ENCODE measurements at regions not wholly inside any gene's neighbourhood (a gene's known extent, or its start where the extent isn't known, plus 50 kb on each side); places are given as distances from the start of the nearest gene placed in this dataset.

GRCh38 chr20:17810847-17811627, 111.3 kb downstream of the BANF2 start:
- no peaks in the 10 kb centered on the region for H3K27me3 ChIP-seq (ENCODE audit: control insufficient read depth, insufficient read depth, low read length)

GRCh38 chr20:17810062-17810631, 110.4 kb downstream of the BANF2 start:
- DNase-seq (ENCODE audit: low read depth) (no peak), FAIRE-seq (no peak)
- H3K36me3 ChIP-seq (ENCODE audit: control insufficient read depth, insufficient read depth, low read length) = no peaks in the 10 kb centered on the region
- no peaks in the 10 kb centered on the region for H3K27me3 ChIP-seq (ENCODE audit: control insufficient read depth, insufficient read depth, low read length)
- TF ChIP-seq CTCF (IDR thresholded peaks at IDR 0.05; ENCODE audit: insufficient read depth, low read length, severe bottlenecking) = no peak
- no peak overlapping the region for H3K4me3 ChIP-seq (ENCODE audit: low read depth, low read length)

More at GRCh38 chr20:17810847-17811627, 111.3 kb downstream of the BANF2 start:
- no peak for DNase-seq (ENCODE audit: low read depth)
- no peak overlapping the region for H3K4me3 ChIP-seq (ENCODE audit: low read depth, low read length)
- H3K36me3 ChIP-seq (ENCODE audit: control insufficient read depth, insufficient read depth, low read length) = no peaks in the 10 kb centered on the region
- no peak for FAIRE-seq
- TF ChIP-seq CTCF (IDR thresholded peaks at IDR 0.05; ENCODE audit: insufficient read depth, low read length, severe bottlenecking) = no peak

GRCh38 chr20:17809362-17810061, 109.7 kb downstream of the BANF2 start:
- FAIRE-seq = no peak
- DNase-seq (ENCODE audit: low read depth) = no peak

GRCh38 chr20:17808782-17809181, 109.0 kb downstream of the BANF2 start:
- Histone ChIP-seq H3K36me3 (ENCODE audit: control insufficient read depth, insufficient read depth, low read length) (no peaks in the 10 kb centered on the region), H3K4me3 (ENCODE audit: low read depth, low read length) (no peak overlapping the region), H3K27me3 (ENCODE audit: control insufficient read depth, insufficient read depth, low read length) (no peaks in the 10 kb centered on the region)
- DNase-seq (ENCODE audit: low read depth) = no peak
- no peak for TF ChIP-seq CTCF (IDR thresholded peaks at IDR 0.05; ENCODE audit: insufficient read depth, low read length, severe bottlenecking)
- FAIRE-seq = no peak

More at GRCh38 chr20:17809362-17810061, 109.7 kb downstream of the BANF2 start:
- H3K36me3 ChIP-seq (ENCODE audit: control insufficient read depth, insufficient read depth, low read length) = no peaks in the 10 kb centered on the region
- no peak overlapping the region for H3K4me3 ChIP-seq (ENCODE audit: low read depth, low read length)
- H3K27me3 ChIP-seq (ENCODE audit: control insufficient read depth, insufficient read depth, low read length) = no peaks in the 10 kb centered on the region
- TF ChIP-seq CTCF (IDR thresholded peaks at IDR 0.05; ENCODE audit: insufficient read depth, low read length, severe bottlenecking) = no peak

- DNase-seq (ENCODE audit: low read depth) = no peak
- no peaks in the 10 kb centered on the region for H3K36me3 ChIP-seq (ENCODE audit: control insufficient read depth, insufficient read depth, low read length)
- no peak overlapping the region for H3K4me3 ChIP-seq (ENCODE audit: low read depth, low read length)
- no peaks in the 10 kb centered on the region for H3K27me3 ChIP-seq (ENCODE audit: control insufficient read depth, insufficient read depth, low read length)
- no peak for FAIRE-seq
- no peak for TF ChIP-seq CTCF (IDR thresholded peaks at IDR 0.05; ENCODE audit: insufficient read depth, low read length, severe bottlenecking)
These were observed 108.6 kb downstream of the BANF2 start for GRCh38 chr20:17808357-17808756.

All from bronchial epithelial cell (primary cell).